ENCODE measurements at regions not wholly inside any gene's neighbourhood (a gene's known extent, or its start where the extent isn't known, plus 50 kb on each side); places are given as distances from the start of the nearest gene placed in this dataset.
A peak's percentile ranks its signal among the peaks of the same experiment; 100 is the strongest.

GRCh38 chr6:45737331-45738056 is 278.2 kb downstream of the CLIC5 start:
- DNase-seq: peak; percentile 16 to 43
- Mint-ChIP-seq H3K27ac (peak overlapping the region; percentile 25 to 69), H3K9me3 (no peaks in the 10 kb centered on the region), H3K4me1 (peaks cover 58% of the 10 kb centered on the region), H3K27me3 (peaks cover 28% of the 10 kb centered on the region), H3K4me3 (peak overlapping the region; percentile 46 to 57)
- ATAC-seq: peak; percentile 82

GRCh38 chr6:45736134-45736533 is 279.5 kb downstream of the CLIC5 start:
- no peak for DNase-seq
- Mint-ChIP-seq H3K4me1 (peaks cover 44% of the 10 kb centered on the region), H3K27ac (no peak overlapping the region), H3K27me3 (peaks cover 30% of the 10 kb centered on the region), H3K4me3 (no peak overlapping the region), H3K9me3 (no peaks in the 10 kb centered on the region)
- peak; percentile 79 for ATAC-seq

- Mint-ChIP-seq H3K27me3 (peaks cover 30% of the 10 kb centered on the region), H3K27ac (no peak overlapping the region), H3K4me3 (no peak overlapping the region), H3K9me3 (no peaks in the 10 kb centered on the region), H3K4me1 (peaks cover 28% of the 10 kb centered on the region)
- ATAC-seq (no peak), DNase-seq (no peak)
These were observed 282.9 kb downstream of the CLIC5 start for GRCh38 chr6:45732731-45733130.

- peaks cover 6% of the 10 kb centered on the region for H3K4me1 Mint-ChIP-seq
- no peak overlapping the region for H3K4me3 Mint-ChIP-seq
- ATAC-seq (no peak), DNase-seq (no peak)
- peaks cover 21% of the 10 kb centered on the region for H3K27me3 Mint-ChIP-seq
- H3K27ac Mint-ChIP-seq: no peak overlapping the region
- no peaks in the 10 kb centered on the region for H3K9me3 Mint-ChIP-seq
These were observed 285.4 kb downstream of the CLIC5 start for GRCh38 chr6:45730232-45730631.

- H3K4me1 Mint-ChIP-seq: peaks cover 1% of the 10 kb centered on the region
- H3K27me3 Mint-ChIP-seq: peaks cover 13% of the 10 kb centered on the region
- no peak overlapping the region for H3K27ac Mint-ChIP-seq
- DNase-seq (no peak), ATAC-seq (no peak)
- no peak overlapping the region for H3K4me3 Mint-ChIP-seq
- no peaks in the 10 kb centered on the region for H3K9me3 Mint-ChIP-seq
These were observed 287.0 kb downstream of the CLIC5 start for GRCh38 chr6:45728674-45729073.

- Mint-ChIP-seq H3K27ac (no peak overlapping the region), H3K4me1 (no peaks in the 10 kb centered on the region), H3K4me3 (no peak overlapping the region), H3K9me3 (peaks cover 0 to 3% of the 10 kb centered on the region in 2 donors), H3K27me3 (peaks cover 7% of the 10 kb centered on the region)
- ATAC-seq (no peak), DNase-seq (no peak)
These were observed 287.7 kb downstream of the CLIC5 start for GRCh38 chr6:45727819-45728449.

GRCh38 chr6:45727228-45727627 is 288.4 kb downstream of the CLIC5 start:
- no peaks in the 10 kb centered on the region for H3K27me3 Mint-ChIP-seq
- no peak overlapping the region for H3K4me3 Mint-ChIP-seq
- H3K4me1 Mint-ChIP-seq: no peaks in the 10 kb centered on the region
- H3K27ac Mint-ChIP-seq: no peak overlapping the region
- ATAC-seq (no peak), DNase-seq (no peak)
- peaks cover 0 to 7% of the 10 kb centered on the region in 2 donors for H3K9me3 Mint-ChIP-seq

GRCh38 chr6:45726444-45726843 is 289.2 kb downstream of the CLIC5 start:
- H3K27me3 Mint-ChIP-seq: no peaks in the 10 kb centered on the region

GRCh38 chr6:45724511-45724910 is 291.1 kb downstream of the CLIC5 start:
- DNase-seq: no peak
- H3K27me3 Mint-ChIP-seq: peaks cover 7% of the 10 kb centered on the region
- H3K27ac Mint-ChIP-seq: no peak overlapping the region
- H3K9me3 Mint-ChIP-seq: peaks cover 0 to 7% of the 10 kb centered on the region in 2 donors
- H3K4me3 Mint-ChIP-seq: no peak overlapping the region
- H3K4me1 Mint-ChIP-seq: no peaks in the 10 kb centered on the region
- ATAC-seq: no peak

More at GRCh38 chr6:45726444-45726843, 289.2 kb downstream of the CLIC5 start:
- peaks cover 0 to 7% of the 10 kb centered on the region in 2 donors for H3K9me3 Mint-ChIP-seq
- no peaks in the 10 kb centered on the region for H3K4me1 Mint-ChIP-seq
- no peak overlapping the region for H3K27ac Mint-ChIP-seq
- no peak overlapping the region for H3K4me3 Mint-ChIP-seq
- DNase-seq (no peak), ATAC-seq (no peak)

- ATAC-seq (no peak), DNase-seq (no peak)
- Mint-ChIP-seq H3K27me3 (peaks cover 12% of the 10 kb centered on the region), H3K9me3 (peaks cover 0 to 7% of the 10 kb centered on the region in 2 donors), H3K27ac (no peak overlapping the region), H3K4me3 (no peak overlapping the region), H3K4me1 (no peaks in the 10 kb centered on the region)
These were observed 291.6 kb downstream of the CLIC5 start for GRCh38 chr6:45724027-45724426.

GRCh38 chr6:45722876-45723275 is 292.8 kb downstream of the CLIC5 start:
- peaks cover 0 to 7% of the 10 kb centered on the region in 2 donors for H3K9me3 Mint-ChIP-seq
- ATAC-seq: no peak
- no peak for DNase-seq
- no peak overlapping the region for H3K4me3 Mint-ChIP-seq
- H3K27me3 Mint-ChIP-seq: peaks cover 24% of the 10 kb centered on the region
- no peaks in the 10 kb centered on the region for H3K4me1 Mint-ChIP-seq
- no peak overlapping the region for H3K27ac Mint-ChIP-seq

GRCh38 chr6:45721665-45722064 is 294.0 kb downstream of the CLIC5 start:
- DNase-seq (no peak), ATAC-seq (no peak)
- Mint-ChIP-seq H3K4me1 (peaks cover under 1% of the 10 kb centered on the region), H3K4me3 (no peak overlapping the region), H3K9me3 (peaks cover 0 to 7% of the 10 kb centered on the region in 2 donors), H3K27ac (no peak overlapping the region), H3K27me3 (peaks cover 24% of the 10 kb centered on the region)

GRCh38 chr6:45718871-45719270 is 296.8 kb downstream of the CLIC5 start:
- no peak for DNase-seq
- ATAC-seq: no peak
- Mint-ChIP-seq H3K27ac (no peak overlapping the region), H3K4me1 (peaks cover 24% of the 10 kb centered on the region), H3K9me3 (peaks cover 0 to 7% of the 10 kb centered on the region in 2 donors), H3K4me3 (no peak overlapping the region), H3K27me3 (peaks cover 24% of the 10 kb centered on the region)

GRCh38 chr6:45718131-45718530 is 297.5 kb downstream of the CLIC5 start:
- Mint-ChIP-seq H3K27me3 (peaks cover 24% of the 10 kb centered on the region), H3K27ac (no peak overlapping the region), H3K4me3 (no peak overlapping the region), H3K9me3 (peaks cover 0 to 7% of the 10 kb centered on the region in 2 donors), H3K4me1 (peaks cover 30% of the 10 kb centered on the region)
- ATAC-seq (no peak), DNase-seq (no peak)

GRCh38 chr6:45717715-45718114 is 297.9 kb downstream of the CLIC5 start:
- ATAC-seq (no peak), DNase-seq (no peak)
- H3K4me3 Mint-ChIP-seq: no peak overlapping the region
- peaks cover 34% of the 10 kb centered on the region for H3K4me1 Mint-ChIP-seq
- peaks cover 24% of the 10 kb centered on the region for H3K27me3 Mint-ChIP-seq
- peaks cover 0 to 2% of the 10 kb centered on the region in 2 donors for H3K9me3 Mint-ChIP-seq
- no peak overlapping the region for H3K27ac Mint-ChIP-seq

GRCh38 chr6:45717027-45717426 is 298.6 kb downstream of the CLIC5 start:
- Mint-ChIP-seq H3K9me3 (no peaks in the 10 kb centered on the region), H3K27ac (no peak overlapping the region), H3K4me3 (no peak overlapping the region), H3K4me1 (peaks cover 41% of the 10 kb centered on the region), H3K27me3 (peaks cover 24% of the 10 kb centered on the region)
- ATAC-seq: no peak
- DNase-seq: no peak
